ENCODE measurements at regions not wholly inside any gene's neighbourhood (a gene's known extent, or its start where the extent isn't known, plus 50 kb on each side); places are given as distances from the start of the nearest gene placed in this dataset.
"Not testable (repeated sequence)": the region's sequence is repeated elsewhere in the genome, so short reads cannot be mapped to it uniquely, and the experiment has no call there.

GRCh38 chr12:58425481-58426392 is 484.4 kb downstream of the ATP23 start:
- Histone ChIP-seq H3K27me3 (ENCODE audit: low read length) (no peaks in the 10 kb centered on the region), H3K4me1 (ENCODE audit: insufficient read depth, low read length) (peaks cover 42% of the 10 kb centered on the region), H3K27ac (ENCODE audit: low read length) (peak overlapping the region; percentile 99), H3F3A (ENCODE audit: low read length, unreplicated experiment) (peaks cover 5% of the 10 kb centered on the region), H3K9ac (ENCODE audit: low read length) (peak overlapping the region; percentile 85), H3K36me3 (ENCODE audit: low read depth, low read length) (no peaks in the 10 kb centered on the region; the same call in 1 of the 2 replicates), H3K9me2 (replicated peaks; ENCODE audit: low read length) (no peaks in the 10 kb centered on the region), H2AFZ (ENCODE audit: low read length) (peak overlapping the region; percentile 61), H3K79me2 (ENCODE audit: low read length) (no peaks in the 10 kb centered on the region), H3K4me3 (ENCODE audit: low read length) (peak overlapping the region; percentile 51), H3K4me2 (ENCODE audit: low read length) (peak overlapping the region; percentile 80), H4K20me1 (ENCODE audit: low read length) (no peaks in the 10 kb centered on the region), H3K9me3 (ENCODE audit: low read length) (no peaks in the 10 kb centered on the region)
- intact Hi-C loops (cut with micrococcal nuclease): loop anchor here (1.0 to 5.0 kb wide), 6 partner anchors 11 to 662 kb away; no protein-coding TSS in a partner anchor
- peak; percentile 87 for ATAC-seq
- ChIA-PET POLR2A (ENCODE audit: unreplicated experiment) (interaction anchor here (0.6 to 1.0 kb wide), 6 partner anchors 11 to 485 kb away, joined by 3 to 13 read pairs (median 4); partner anchors contain the start of gene ATP23), CTCF (interaction anchor here (0.6 to 0.7 kb wide), 2 partner anchors 485 to 700 kb away, joined by 3 read pairs; partner anchors contain the start of gene ATP23)
- no peak for TF ChIP-seq EZH2 (IDR thresholded peaks at IDR 0.05; ENCODE audit: low read length, unreplicated experiment)
- no peak for TF ChIP-seq CTCF (conservative IDR thresholded peaks at IDR 0.05; ENCODE audit: low read depth, low read length)
- no peak for TF ChIP-seq EZH2phosphoT487 (IDR thresholded peaks at IDR 0.05; ENCODE audit: borderline replicate concordance, low read length)
- no TSS peak for BruUV-seq (replicated peaks)
- peak; percentile 95 for DNase-seq

- TSS peak; percentile 57 for BruUV-seq (replicated peaks)
- Histone ChIP-seq H3K27ac (ENCODE audit: low read length) (peak overlapping the region; percentile 99), H3K4me1 (ENCODE audit: insufficient read depth, low read length) (peaks cover 35% of the 10 kb centered on the region), H3K4me2 (ENCODE audit: low read length) (peak overlapping the region; percentile 80), H2AFZ (ENCODE audit: low read length) (peak overlapping the region; percentile 61; the same call in 1 of the 2 replicates), H3K9ac (ENCODE audit: low read length) (peak overlapping the region; percentile 85)
- H4K20me1 ChIP-seq (ENCODE audit: low read length); DNase-seq; H3K27me3 ChIP-seq (ENCODE audit: low read length); H3K36me3 ChIP-seq (ENCODE audit: low read depth, low read length); H3F3A ChIP-seq (ENCODE audit: low read length, unreplicated experiment); H3K9me3 ChIP-seq (ENCODE audit: low read length); H3K4me3 ChIP-seq (ENCODE audit: low read length); H3K9me2 ChIP-seq (replicated peaks; ENCODE audit: low read length); ATAC-seq; H3K79me2 ChIP-seq (ENCODE audit: low read length); CTCF ChIA-PET: not testable (repeated sequence)
- POLR2A ChIA-PET (ENCODE audit: unreplicated experiment): interaction anchor here (0.6 to 1.0 kb wide), 2 partner anchors 17 to 485 kb away, joined by 5 to 6 read pairs; partner anchors contain the start of gene ATP23
- intact Hi-C loops (cut with micrococcal nuclease): loop anchor here (5.0 kb wide), 4 partner anchors 79 to 661 kb away; no protein-coding TSS in a partner anchor
Observed at GRCh38 chr12:58426437-58426836, 485.1 kb downstream of the ATP23 start.

GRCh38 chr12:58433959-58434358 is 486.3 kb downstream of the LRIG3 start:
- Histone ChIP-seq H3K4me1 (ENCODE audit: insufficient read depth, low read length) (peaks cover 13% of the 10 kb centered on the region), H3K9me2 (replicated peaks; ENCODE audit: low read length) (no peaks in the 10 kb centered on the region), H3K9me3 (ENCODE audit: low read length) (no peaks in the 10 kb centered on the region), H3F3A (ENCODE audit: low read length, unreplicated experiment) (no peaks in the 10 kb centered on the region), H3K27ac (ENCODE audit: low read length) (peak overlapping the region; percentile 6; the same call in 1 of the 2 replicates), H3K9ac (ENCODE audit: low read length) (no peak overlapping the region), H3K27me3 (ENCODE audit: low read length) (no peaks in the 10 kb centered on the region), H4K20me1 (ENCODE audit: low read length) (no peaks in the 10 kb centered on the region), H3K79me2 (ENCODE audit: low read length) (no peaks in the 10 kb centered on the region), H2AFZ (ENCODE audit: low read length) (no peak overlapping the region), H3K4me2 (ENCODE audit: low read length) (peak overlapping the region; percentile 3; the same call in 1 of the 2 replicates), H3K36me3 (ENCODE audit: low read depth, low read length) (no peaks in the 10 kb centered on the region), H3K4me3 (ENCODE audit: low read length) (no peak overlapping the region)
- TF ChIP-seq EZH2phosphoT487 (IDR thresholded peaks at IDR 0.05; ENCODE audit: borderline replicate concordance, low read length) (no peak), EZH2 (IDR thresholded peaks at IDR 0.05; ENCODE audit: low read length, unreplicated experiment) (no peak), CTCF (conservative IDR thresholded peaks at IDR 0.05; ENCODE audit: low read depth, low read length) (no peak)
- intact Hi-C loops (cut with micrococcal nuclease): no loop called here
- ChIA-PET CTCF (interaction anchor here (0.7 kb wide), 1 partner anchor 115 kb away, joined by 5 read pairs; no protein-coding TSS in a partner anchor), POLR2A (ENCODE audit: unreplicated experiment) (no interaction called here)
- BruUV-seq (replicated peaks): no TSS peak
- ATAC-seq: peak; percentile 57
- DNase-seq: peak; percentile 70
